IMR-90 (cell line): ENCODE measurements at regions not wholly inside any gene's neighbourhood (a gene's known extent, or its start where the extent isn't known, plus 50 kb on each side); places are given as distances from the start of the nearest gene placed in this dataset.

Experiments used
- ATAC-seq: fragments of 200-7000 bp; cut with Tn5 transposase; 2 replicates; pipeline ENCODE4 v1.9.1; 2020; ENCODE audit warnings: low read depth, mild to moderate bottlenecking, moderate library complexity
- BruUV-seq: library from RNA; stranded (reverse); fragments of 400-500 nt; replicated peaks from 2 replicates; lab custom pipeline; 2021; lab: Mats Ljungman, UMichigan
- CTCF ChIA-PET: fragments of 300-600 bp; formaldehyde crosslinking; extraction: SDS; loops from one replicate; lab custom pipeline; 2021; ENCODE audit warnings: antibody characterized with exemption; lab: Yijun Ruan, JAX
- POLR2A ChIA-PET: fragments of 300-600 bp; sonication (Branson Sonifier 250); formaldehyde crosslinking; loops from one replicate; lab custom pipeline; 2022; ENCODE audit warnings: antibody characterized with exemption; ENCODE audit not compliant: unreplicated experiment; lab: Charles Lee
- DNase-seq: peaks from one replicate; pipeline ENCODE4 v3.0.0; 2013
- H2AFZ ChIP-seq: replicated peaks from 2 replicates; pipeline ENCODE3; 2013; ENCODE audit warnings: low read length, mild to moderate bottlenecking; ENCODE audit not compliant: poor library complexity
- H2AK5ac ChIP-seq: 2 replicates; pipeline ENCODE4 v1.6.1; 2013; ENCODE audit warnings: low read depth, low read length, inconsistent platforms
- H2AK9ac ChIP-seq: replicated peaks from 2 replicates; pipeline ENCODE3; 2013; ENCODE audit warnings: mild to moderate bottlenecking, low read depth, low read length, moderate library complexity; ENCODE audit not compliant: poor library complexity
- H2BK120ac ChIP-seq: 2 replicates; pipeline ENCODE4 v1.6.1; 2013; ENCODE audit warnings: low read depth, low read length, inconsistent platforms
- H2BK15ac ChIP-seq: 3 replicates; pipeline ENCODE4 v1.6.1; 2013; ENCODE audit warnings: low read depth, low read length, inconsistent platforms
- H2BK20ac ChIP-seq: 2 replicates; pipeline ENCODE4 v1.6.1; 2013; ENCODE audit warnings: low read depth, mild to moderate bottlenecking, inconsistent platforms, low read length, moderate library complexity
- H2BK5ac ChIP-seq: 2 replicates; pipeline ENCODE4 v1.6.1; 2013; ENCODE audit warnings: mild to moderate bottlenecking, low read depth, low read length, inconsistent platforms; ENCODE audit not compliant: poor library complexity, severe bottlenecking
- H3K14ac ChIP-seq: replicated peaks from 2 replicates; pipeline ENCODE4 v1.6.1; 2013; ENCODE audit warnings: low read depth, low read length, inconsistent platforms
- H3K18ac ChIP-seq: 2 replicates; pipeline ENCODE4 v1.6.1; 2013; ENCODE audit warnings: low read depth, low read length, control low read depth
- H3K23ac ChIP-seq: 2 replicates; pipeline ENCODE4 v1.6.1; 2013; ENCODE audit warnings: low read depth, low read length, inconsistent platforms
- H3K27ac ChIP-seq: 2 replicates; pipeline ENCODE4 v1.5.1; 2013; ENCODE audit warnings: mild to moderate bottlenecking, control low read depth, low read length; ENCODE audit not compliant: insufficient read depth
- H3K27me3 ChIP-seq: 2 replicates; pipeline ENCODE4 v1.6.1; 2013; ENCODE audit warnings: low read length; ENCODE audit not compliant: control insufficient read depth, insufficient read depth
- H3K36me3 ChIP-seq: 2 replicates; pipeline ENCODE4 v1.6.1; 2013; ENCODE audit warnings: low read length, mixed read lengths; ENCODE audit not compliant: control insufficient read depth, insufficient read depth
- H3K4ac ChIP-seq: 2 replicates; pipeline ENCODE4 v1.6.1; 2013; ENCODE audit warnings: low read depth, low read length, inconsistent platforms
- H3K4me1 ChIP-seq: 2 replicates; pipeline ENCODE4 v1.6.1; 2013; ENCODE audit warnings: low read length, mixed read lengths; ENCODE audit not compliant: control insufficient read depth, insufficient read depth
- H3K4me2 ChIP-seq: 2 replicates; pipeline ENCODE4 v1.6.1; 2013; ENCODE audit warnings: low read depth, mild to moderate bottlenecking, control low read depth, low read length, moderate library complexity
- H3K4me3 ChIP-seq: 2 replicates; pipeline ENCODE4 v1.5.1; 2013; ENCODE audit warnings: low read depth, mild to moderate bottlenecking, control low read depth, low read length, moderate library complexity; ENCODE audit not compliant: insufficient read depth
- H3K56ac ChIP-seq: 2 replicates; pipeline ENCODE4 v1.6.1; 2013; ENCODE audit warnings: low read length, inconsistent platforms; ENCODE audit not compliant: insufficient read depth; ENCODE audit errors: extremely low read depth
- H3K79me1 ChIP-seq, 2 experiments: 2 replicates each; pipeline ENCODE4 v1.6.1; 2013; ENCODE audit warnings: low read length in 2 of 2, inconsistent platforms in 1 of 2, low read depth in 1 of 2
- H3K9ac ChIP-seq: 2 replicates; pipeline ENCODE4 v1.6.1; 2013; ENCODE audit warnings: low read depth, low read length, control low read depth
- H3K9me1 ChIP-seq: 2 replicates; pipeline ENCODE4 v1.6.1; 2013; ENCODE audit warnings: low read length, inconsistent platforms; ENCODE audit not compliant: insufficient read depth
- H3K9me3 ChIP-seq: 2 replicates; pipeline ENCODE4 v1.6.1; 2013; ENCODE audit warnings: low read length; ENCODE audit not compliant: control insufficient read depth, insufficient read depth
- H4K20me1 ChIP-seq: 2 replicates; pipeline ENCODE4 v1.6.1; 2013; ENCODE audit warnings: low read length, inconsistent platforms; ENCODE audit not compliant: insufficient read depth
- H4K5ac ChIP-seq: 2 replicates; pipeline ENCODE4 v1.6.1; 2013; ENCODE audit warnings: mild to moderate bottlenecking, low read depth, low read length, control low read depth
- H4K8ac ChIP-seq, 2 experiments: 2 replicates each; pipeline ENCODE4 v1.6.1; 2013; ENCODE audit warnings: low read depth in 2 of 2, low read length in 2 of 2, control low read depth in 1 of 2, inconsistent platforms in 1 of 2
- H4K91ac ChIP-seq: 2 replicates; pipeline ENCODE4 v1.6.1; 2013; ENCODE audit warnings: low read depth, low read length, inconsistent platforms; ENCODE audit not compliant: insufficient read depth
- BHLHE40 ChIP-seq: fragments of 150-350 bp; IDR thresholded peaks from 2 replicates; pipeline ENCODE4 v1.6.1; 2016; ENCODE audit warnings: mild to moderate bottlenecking, low read depth, low read length
- CEBPB ChIP-seq: IDR thresholded peaks from 2 replicates; pipeline ENCODE4 v1.6.1; 2012; ENCODE audit warnings: low read depth, low read length, improper control_type of control experiment
- CHD1 ChIP-seq: IDR thresholded peaks from 2 replicates; pipeline ENCODE4 v1.6.1; 2012; ENCODE audit warnings: low read depth, low read length, improper control_type of control experiment
- ELK1 ChIP-seq: fragments of 150-350 bp; IDR thresholded peaks from 2 replicates; pipeline ENCODE4 v1.6.1; 2016; ENCODE audit warnings: low read depth, mild to moderate bottlenecking, low read length, moderate library complexity, borderline replicate concordance
- FOS ChIP-seq: fragments of 150-350 bp; IDR thresholded peaks from 2 replicates; pipeline ENCODE4 v1.6.1; 2016; ENCODE audit warnings: low read depth, low read length
- MAFK ChIP-seq: IDR thresholded peaks from 2 replicates; pipeline ENCODE4 v1.6.1; 2012; ENCODE audit warnings: low read depth, low read length, improper control_type of control experiment
- MAZ ChIP-seq: IDR thresholded peaks from 2 replicates; pipeline ENCODE4 v1.6.1; 2012; ENCODE audit warnings: low read depth, mild to moderate bottlenecking, low read length, improper control_type of control experiment, moderate library complexity, borderline replicate concordance
- MXI1 ChIP-seq: IDR thresholded peaks from 2 replicates; pipeline ENCODE4 v1.6.1; 2012; ENCODE audit warnings: low read depth, mild to moderate bottlenecking, low read length, moderate library complexity, borderline replicate concordance
- NFE2L2 ChIP-seq: fragments of 150-350 bp; IDR thresholded peaks from 2 replicates; pipeline ENCODE4 v1.6.1; 2016; ENCODE audit warnings: low read depth, mild to moderate bottlenecking, low read length
- POLR2A ChIP-seq: IDR thresholded peaks from 2 replicates; pipeline ENCODE4 v1.6.1; 2012; ENCODE audit warnings: mild to moderate bottlenecking, low read depth, low read length
- RAD21 ChIP-seq: IDR thresholded peaks from 2 replicates; pipeline ENCODE4 v1.6.1; 2012; ENCODE audit warnings: low read length, improper control_type of control experiment
- RCOR1 ChIP-seq: IDR thresholded peaks from 2 replicates; pipeline ENCODE4 v1.6.1; 2012; ENCODE audit warnings: mild to moderate bottlenecking, low read length, improper control_type of control experiment; ENCODE audit not compliant: insufficient replicate concordance
- RFX5 ChIP-seq: IDR thresholded peaks from 2 replicates; pipeline ENCODE4 v1.8.0; 2012; ENCODE audit warnings: low read depth, mild to moderate bottlenecking, low read length, moderate library complexity
- SMC3 ChIP-seq: fragments of 150-350 bp; IDR thresholded peaks from 2 replicates; pipeline ENCODE4 v1.6.1; 2016; ENCODE audit warnings: low read depth, mild to moderate bottlenecking, antibody characterized with exemption, low read length, moderate library complexity
- WGBS, 2 experiments: methylation state at CpG; one replicate each; pipeline versions ENCODE4 v1.1.5 to v1.1.7; 2013; ENCODE audit warnings: missing lambda C conversion rate in 2 of 2; ENCODE audit not compliant: insufficient read length in 1 of 2; ENCODE audit errors: extremely low coverage in 2 of 2; 5-methylcytosine and 5-hydroxymethylcytosine counted together
- dilution Hi-C: fragments of 300-500 bp; cut with HindIII; formaldehyde crosslinking; loops from one replicate; pipeline ENCODE4 v1.14.3; 2018; ENCODE audit warnings: low sequenced_read_pairs; ENCODE audit not compliant: unreplicated experiment
- in situ Hi-C: fragments of 300-500 bp; cut with MboI; formaldehyde crosslinking; loops from 3 replicates; pipeline ENCODE4 v1.14.3; 2019; ENCODE audit warnings: low sequenced_read_pairs, inconsistent platforms, mixed read lengths
- intact Hi-C: fragments of 100-400 bp; cut with micrococcal nuclease; formaldehyde crosslinking; loops from 2 replicates; pipeline ENCODE4 v1.10.0; 2022
- TF ChIP-seq, protein P1 (sequence below): fragments of 150-350 bp; IDR thresholded peaks from 2 replicates; pipeline ENCODE4 v1.6.1; 2017; ENCODE audit warnings: mild to moderate bottlenecking, antibody characterized with exemption, low read length, low read depth
- TF ChIP-seq, protein P2 (sequence below): conservative IDR thresholded peaks from 2 replicates; pipeline ENCODE4 v1.5.1; 2012; ENCODE audit warnings: mild to moderate bottlenecking, low read depth, low read length, improper control_type of control experiment

GRCh38 chr5:101561018-101561417 is 657.9 kb upstream of the ST8SIA4 start:
- Histone ChIP-seq H3K56ac (no peak overlapping the region), H3K14ac (no peak overlapping the region), H2AFZ (no peak overlapping the region), H4K91ac (no peak overlapping the region), H3K9me1 (no peaks in the 10 kb centered on the region), H2AK5ac (no peak overlapping the region), H2BK15ac (no peak overlapping the region), H4K8ac (no peak overlapping the region), H3K4ac (no peak overlapping the region), H3K9me3 (no peaks in the 10 kb centered on the region), H4K20me1 (no peaks in the 10 kb centered on the region), H3K23ac (no peak overlapping the region), H2BK20ac (no peak overlapping the region), H3K9ac (no peak overlapping the region), H4K5ac (no peak overlapping the region), H2BK120ac (no peak overlapping the region), H3K27me3 (no peaks in the 10 kb centered on the region), H3K36me3 (no peaks in the 10 kb centered on the region), H2AK9ac (no peak overlapping the region), H3K4me1 (no peaks in the 10 kb centered on the region), H3K18ac (no peak overlapping the region), H3K27ac (no peak overlapping the region), H3K79me1 (no peaks in the 10 kb centered on the region), H2BK5ac (no peak overlapping the region), H3K4me2 (no peak overlapping the region), H3K4me3 (no peak overlapping the region)
- in situ Hi-C loops (no loop called here), dilution Hi-C loops (no loop called here), intact Hi-C loops (no loop called here)
- TF ChIP-seq ELK1 (no peak), BHLHE40 (no peak), NFE2L2 (no peak), RCOR1 (no peak), CEBPB (no peak), MAZ (no peak), SMC3 (no peak), MXI1 (no peak), RAD21 (no peak), FOS (no peak), POLR2A (no peak), MAFK (no peak), CHD1 (no peak), RFX5 (no peak)
- TF ChIP-seq, protein P1, sequence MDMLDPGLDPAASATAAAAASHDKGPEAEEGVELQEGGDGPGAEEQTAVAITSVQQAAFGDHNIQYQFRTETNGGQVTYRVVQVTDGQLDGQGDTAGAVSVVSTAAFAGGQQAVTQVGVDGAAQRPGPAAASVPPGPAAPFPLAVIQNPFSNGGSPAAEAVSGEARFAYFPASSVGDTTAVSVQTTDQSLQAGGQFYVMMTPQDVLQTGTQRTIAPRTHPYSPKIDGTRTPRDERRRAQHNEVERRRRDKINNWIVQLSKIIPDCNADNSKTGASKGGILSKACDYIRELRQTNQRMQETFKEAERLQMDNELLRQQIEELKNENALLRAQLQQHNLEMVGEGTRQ = no peak
- TF ChIP-seq, protein P2, sequence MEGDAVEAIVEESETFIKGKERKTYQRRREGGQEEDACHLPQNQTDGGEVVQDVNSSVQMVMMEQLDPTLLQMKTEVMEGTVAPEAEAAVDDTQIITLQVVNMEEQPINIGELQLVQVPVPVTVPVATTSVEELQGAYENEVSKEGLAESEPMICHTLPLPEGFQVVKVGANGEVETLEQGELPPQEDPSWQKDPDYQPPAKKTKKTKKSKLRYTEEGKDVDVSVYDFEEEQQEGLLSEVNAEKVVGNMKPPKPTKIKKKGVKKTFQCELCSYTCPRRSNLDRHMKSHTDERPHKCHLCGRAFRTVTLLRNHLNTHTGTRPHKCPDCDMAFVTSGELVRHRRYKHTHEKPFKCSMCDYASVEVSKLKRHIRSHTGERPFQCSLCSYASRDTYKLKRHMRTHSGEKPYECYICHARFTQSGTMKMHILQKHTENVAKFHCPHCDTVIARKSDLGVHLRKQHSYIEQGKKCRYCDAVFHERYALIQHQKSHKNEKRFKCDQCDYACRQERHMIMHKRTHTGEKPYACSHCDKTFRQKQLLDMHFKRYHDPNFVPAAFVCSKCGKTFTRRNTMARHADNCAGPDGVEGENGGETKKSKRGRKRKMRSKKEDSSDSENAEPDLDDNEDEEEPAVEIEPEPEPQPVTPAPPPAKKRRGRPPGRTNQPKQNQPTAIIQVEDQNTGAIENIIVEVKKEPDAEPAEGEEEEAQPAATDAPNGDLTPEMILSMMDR = no peak
- ChIA-PET CTCF (no interaction called here), POLR2A (no interaction called here)
- BruUV-seq = no TSS peak
- ATAC-seq = no peak
- WGBS, 2 experiments = no CpG with 5 or more reads among the region's 3 CpGs
- DNase-seq = no peak
